H9 (cell line): ENCODE measurements at regions not wholly inside any gene's neighbourhood (a gene's known extent, or its start where the extent isn't known, plus 50 kb on each side); places are given as distances from the start of the nearest gene placed in this dataset.

ENCODE experiments used
- DNase-seq: peaks from one replicate; pipeline ENCODE4 v3.0.0-alpha.2; 2017
- H2AFZ ChIP-seq: one replicate; pipeline ENCODE4 v1.6.1; 2013; ENCODE audit warnings: mild to moderate bottlenecking, low read length, control low read depth, moderate library complexity
- H2AK5ac ChIP-seq: 2 replicates; pipeline ENCODE4 v1.6.1; 2013; ENCODE audit warnings: low read length, control low read depth, mixed read lengths; ENCODE audit not compliant: insufficient read length
- H2BK120ac ChIP-seq: one replicate; pipeline ENCODE4 v1.6.1; 2013; ENCODE audit warnings: low read depth, mild to moderate bottlenecking, low read length, control low read depth, inconsistent platforms; ENCODE audit not compliant: poor library complexity, severe bottlenecking
- H2BK12ac ChIP-seq: 2 replicates; pipeline ENCODE4 v1.6.1; 2013; ENCODE audit warnings: low read length, control low read depth, mixed read lengths, low read depth; ENCODE audit not compliant: insufficient read length
- H2BK15ac ChIP-seq: 2 replicates; pipeline ENCODE4 v1.6.1; 2013; ENCODE audit warnings: low read depth, low read length, control low read depth
- H2BK20ac ChIP-seq: one replicate; pipeline ENCODE4 v1.6.1; 2013; ENCODE audit warnings: low read depth, mild to moderate bottlenecking, low read length, control low read depth, inconsistent platforms; ENCODE audit not compliant: poor library complexity, severe bottlenecking
- H2BK5ac ChIP-seq: 2 replicates; pipeline ENCODE4 v1.6.1; 2013; ENCODE audit warnings: low read length, control low read depth, mixed read lengths; ENCODE audit not compliant: insufficient read length
- H3K14ac ChIP-seq: 2 replicates; pipeline ENCODE4 v1.6.1; 2013; ENCODE audit warnings: low read length, control low read depth; ENCODE audit not compliant: insufficient read depth
- H3K18ac ChIP-seq: 2 replicates; pipeline ENCODE4 v1.6.1; 2013; ENCODE audit warnings: low read depth, mild to moderate bottlenecking, mixed read lengths, low read length, control low read depth; ENCODE audit not compliant: insufficient read length
- H3K23ac ChIP-seq: 2 replicates; pipeline ENCODE4 v1.6.1; 2013; ENCODE audit warnings: low read length, control low read depth, mixed read lengths, low read depth; ENCODE audit not compliant: insufficient read length
- H3K23me2 ChIP-seq: 2 replicates; pipeline ENCODE4 v1.6.1; 2013; ENCODE audit warnings: low read depth, mild to moderate bottlenecking, mixed read lengths, low read length, control low read depth; ENCODE audit not compliant: insufficient read length, poor library complexity, severe bottlenecking
- H3K27ac ChIP-seq: 2 replicates; pipeline ENCODE4 v1.5.1; 2013; ENCODE audit warnings: low read length, control low read depth, mixed read lengths, low read depth; ENCODE audit not compliant: insufficient read length
- H3K27me3 ChIP-seq: 2 replicates; pipeline ENCODE4 v1.6.1; 2013; ENCODE audit warnings: low read length, control low read depth, inconsistent platforms; ENCODE audit not compliant: insufficient read depth
- H3K4ac ChIP-seq: 2 replicates; pipeline ENCODE4 v1.6.1; 2013; ENCODE audit warnings: low read depth, mild to moderate bottlenecking, control low read depth, inconsistent platforms, low read length, moderate library complexity
- H3K4me1 ChIP-seq: 2 replicates; pipeline ENCODE4 v1.6.1; 2013; ENCODE audit warnings: low read length, control low read depth, inconsistent platforms; ENCODE audit not compliant: insufficient read depth
- H3K4me2 ChIP-seq: 2 replicates; pipeline ENCODE4 v1.6.1; 2013; ENCODE audit warnings: low read length, control low read depth, mixed read lengths; ENCODE audit not compliant: insufficient read length, insufficient read depth
- H3K56ac ChIP-seq: 2 replicates; pipeline ENCODE4 v1.6.1; 2013; ENCODE audit warnings: low read depth, mild to moderate bottlenecking, mixed read lengths, low read length, control low read depth; ENCODE audit not compliant: insufficient read length
- H3K79me1 ChIP-seq: 2 replicates; pipeline ENCODE4 v1.6.1; 2013; ENCODE audit warnings: low read depth, mild to moderate bottlenecking, moderate library complexity, low read length, control low read depth, inconsistent platforms; ENCODE audit not compliant: insufficient read depth, poor library complexity, severe bottlenecking
- H3K79me2 ChIP-seq: 2 replicates; pipeline ENCODE4 v1.6.1; 2013; ENCODE audit warnings: low read length, control low read depth, inconsistent platforms; ENCODE audit not compliant: insufficient read depth
- H3K9ac ChIP-seq: 2 replicates; pipeline ENCODE4 v1.6.1; 2013; ENCODE audit warnings: low read length, control low read depth, mixed read lengths; ENCODE audit not compliant: insufficient read length; ENCODE audit errors: extremely low read depth
- H3K9me3 ChIP-seq: one replicate; pipeline ENCODE4 v1.6.1; 2013; ENCODE audit warnings: low read depth, low read length, inconsistent platforms; ENCODE audit not compliant: control insufficient read depth
- H3T11ph ChIP-seq: one replicate; pipeline ENCODE4 v1.6.1; 2013; ENCODE audit warnings: mild to moderate bottlenecking, low read length, control low read depth, inconsistent platforms
- H4K20me1 ChIP-seq: one replicate; pipeline ENCODE4 v1.6.1; 2013; ENCODE audit not compliant: control insufficient read depth, insufficient read length, insufficient read depth
- H4K5ac ChIP-seq: 2 replicates; pipeline ENCODE4 v1.6.1; 2013; ENCODE audit warnings: low read depth, mild to moderate bottlenecking, mixed read lengths, low read length, control low read depth; ENCODE audit not compliant: insufficient read length
- H4K8ac ChIP-seq: replicated peaks from 2 replicates; pipeline ENCODE4 v1.6.1; 2013; ENCODE audit warnings: low read length, control low read depth, mixed read lengths, low read depth; ENCODE audit not compliant: insufficient read length
- H4K91ac ChIP-seq: 2 replicates; pipeline ENCODE4 v1.6.1; 2013; ENCODE audit warnings: low read depth, mild to moderate bottlenecking, moderate library complexity, mixed read lengths, low read length, control low read depth; ENCODE audit not compliant: insufficient read length
- H3K27ac Mint-ChIP-seq, 3 experiments: 2 replicates in 2 of 3; 3 replicates in 1 of 3; pipeline ENCODE4 v1.8.0; 2020 to 2021; ENCODE audit warnings: mixed read lengths in 3 of 3, mild to moderate bottlenecking in 1 of 3, moderate library complexity in 1 of 3
- H3K27me3 Mint-ChIP-seq: 2 replicates; pipeline ENCODE4 v1.8.0; 2021; ENCODE audit warnings: low read depth, mild to moderate bottlenecking, moderate library complexity, mixed read lengths
- H3K36me3 Mint-ChIP-seq, 3 experiments: 2 replicates in 2 of 3; 3 replicates in 1 of 3; pipeline ENCODE4 v1.8.0; 2020 to 2021; ENCODE audit warnings: low read depth in 3 of 3, mixed read lengths in 3 of 3; ENCODE audit not compliant: insufficient read depth in 1 of 3
- H3K4me1 Mint-ChIP-seq, 2 experiments: 2 replicates each; pipeline ENCODE4 v1.8.0; 2020; ENCODE audit warnings: mixed read lengths in 2 of 2
- H3K4me3 Mint-ChIP-seq, 2 experiments: 2 replicates in 1 of 2; 3 replicates in 1 of 2; pipeline ENCODE4 v1.8.0; 2020 to 2021; ENCODE audit warnings: mild to moderate bottlenecking in 2 of 2, mixed read lengths in 2 of 2, moderate library complexity in 1 of 2
- H3K9me3 Mint-ChIP-seq, 2 experiments: 2 replicates in 1 of 2; 3 replicates in 1 of 2; pipeline ENCODE4 v1.8.0; 2020; ENCODE audit warnings: mild to moderate bottlenecking in 2 of 2, mixed read lengths in 2 of 2, moderate library complexity in 1 of 2
- WGBS: extraction: QIAGEN DNeasy Blood & Tissue Kit; methylation state at CpG from one replicate; pipeline ENCODE4 v1.1.7; 2013; ENCODE audit warnings: missing lambda C conversion rate, low lambda C conversion rate, mixed read lengths; ENCODE audit not compliant: insufficient read length; ENCODE audit errors: extremely low coverage; 5-methylcytosine and 5-hydroxymethylcytosine counted together
- TF ChIP-seq, protein P1 (sequence below): fragments of 200-600 bp; sonication (generic); conservative IDR thresholded peaks from 3 replicates; pipeline ENCODE4 v1.8.0; 2021; ENCODE audit warnings: antibody characterized with exemption, mild to moderate bottlenecking

DNA sequence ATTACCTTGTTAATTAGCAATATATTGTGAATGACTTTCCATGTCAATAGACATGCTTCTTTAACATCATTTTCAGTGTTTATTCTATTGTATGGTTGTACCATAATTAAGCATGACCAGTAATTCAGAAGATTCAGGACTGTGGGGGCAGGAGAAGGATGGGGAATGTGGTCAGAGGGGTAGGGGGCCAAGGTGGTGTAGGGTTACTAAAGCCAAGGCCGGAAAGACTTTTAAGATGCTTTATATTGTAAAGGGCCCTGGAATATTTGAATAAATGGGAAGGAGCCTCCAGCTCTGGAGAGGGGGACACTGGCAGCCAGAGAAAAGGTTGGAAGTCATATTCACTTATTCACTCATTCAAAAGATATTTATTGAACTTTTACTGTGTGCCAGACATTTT, 115.7 kb downstream of the FGF18 start:
- Histone ChIP-seq H3K9me3 (no peaks in the 10 kb centered on the region), H2AFZ (no peak overlapping the region), H2BK5ac (no peak overlapping the region), H3K4ac (no peak overlapping the region), H3K23ac (no peak overlapping the region), H3K14ac (no peak overlapping the region), H3K18ac (no peak overlapping the region), H3K27ac (no peak overlapping the region), H4K91ac (no peak overlapping the region), H3K9ac (no peak overlapping the region), H2AK5ac (no peak overlapping the region), H2BK120ac (no peak overlapping the region), H3K4me1 (peaks cover 16% of the 10 kb centered on the region; the same call in 1 of the 2 replicates), H4K20me1 (no peaks in the 10 kb centered on the region), H3K79me2 (no peaks in the 10 kb centered on the region), H4K5ac (no peak overlapping the region), H2BK20ac (no peak overlapping the region), H2BK12ac (no peak overlapping the region), H3K4me2 (peak overlapping the region; percentile 14), H4K8ac (no peak overlapping the region), H3K23me2 (no peaks in the 10 kb centered on the region), H3K79me1 (no peaks in the 10 kb centered on the region), H3K27me3 (no peaks in the 10 kb centered on the region), H3T11ph (no peak overlapping the region), H3K56ac (no peak overlapping the region), H2BK15ac (no peak overlapping the region)
- Mint-ChIP-seq H3K9me3 (no peaks in the 10 kb centered on the region), H3K36me3 (no peaks in the 10 kb centered on the region), H3K4me3 (no peak overlapping the region), H3K27ac (peak overlapping the region in 2 of 3 experiments; percentile 27 to 29; a peak in 2 of 7 replicates), H3K4me1 (peaks cover 26 to 29% of the 10 kb centered on the region in 2 experiments), H3K27me3 (no peaks in the 10 kb centered on the region; the same call in 1 of the 2 replicates)
- DNase-seq = no peak
- no CpG with 5 or more reads among the region's 1 CpG for WGBS
- TF ChIP-seq, protein P1, sequence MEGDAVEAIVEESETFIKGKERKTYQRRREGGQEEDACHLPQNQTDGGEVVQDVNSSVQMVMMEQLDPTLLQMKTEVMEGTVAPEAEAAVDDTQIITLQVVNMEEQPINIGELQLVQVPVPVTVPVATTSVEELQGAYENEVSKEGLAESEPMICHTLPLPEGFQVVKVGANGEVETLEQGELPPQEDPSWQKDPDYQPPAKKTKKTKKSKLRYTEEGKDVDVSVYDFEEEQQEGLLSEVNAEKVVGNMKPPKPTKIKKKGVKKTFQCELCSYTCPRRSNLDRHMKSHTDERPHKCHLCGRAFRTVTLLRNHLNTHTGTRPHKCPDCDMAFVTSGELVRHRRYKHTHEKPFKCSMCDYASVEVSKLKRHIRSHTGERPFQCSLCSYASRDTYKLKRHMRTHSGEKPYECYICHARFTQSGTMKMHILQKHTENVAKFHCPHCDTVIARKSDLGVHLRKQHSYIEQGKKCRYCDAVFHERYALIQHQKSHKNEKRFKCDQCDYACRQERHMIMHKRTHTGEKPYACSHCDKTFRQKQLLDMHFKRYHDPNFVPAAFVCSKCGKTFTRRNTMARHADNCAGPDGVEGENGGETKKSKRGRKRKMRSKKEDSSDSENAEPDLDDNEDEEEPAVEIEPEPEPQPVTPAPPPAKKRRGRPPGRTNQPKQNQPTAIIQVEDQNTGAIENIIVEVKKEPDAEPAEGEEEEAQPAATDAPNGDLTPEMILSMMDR = no peak
